GM23338 (cell line): ENCODE measurements at regions not wholly inside any gene's neighbourhood (a gene's known extent, or its start where the extent isn't known, plus 50 kb on each side); places are given as distances from the start of the nearest gene placed in this dataset.

Source experiments
- CREB1 ChIP-seq: fragments of 250-450 bp; sonication (Bioruptor Pico); IDR thresholded peaks from 2 replicates; pipeline ENCODE4 v1.5.0; 2020; ENCODE audit warnings: low read depth, mild to moderate bottlenecking, moderate library complexity
- CTCF ChIP-seq, 2 experiments: fragments of 200-600 bp in 1 of 2; sonication (generic) in 1 of 2; conservative IDR thresholded peaks; 2 replicates each; pipeline versions ENCODE4 v1.5.1 to v1.6.1; 2016 to 2017; ENCODE audit warnings: antibody characterized with exemption in 2 of 2, low read depth in 2 of 2, mild to moderate bottlenecking in 2 of 2, moderate library complexity in 1 of 2
- EZH2 ChIP-seq: fragments of 200-600 bp; sonication (generic); IDR thresholded peaks from one replicate; pipeline ENCODE4 v1.8.0; 2017; ENCODE audit warnings: antibody characterized with exemption, mild to moderate bottlenecking, low read depth; ENCODE audit not compliant: unreplicated experiment
- JUNB ChIP-seq: IDR thresholded peaks from one replicate; pipeline ENCODE4 v1.6.1; 2016; ENCODE audit warnings: antibody characterized with exemption; ENCODE audit not compliant: unreplicated experiment

GRCh38 chr12:78271546-78271945 lies 440.9 kb downstream of the NAV3 start:
- TF ChIP-seq CTCF (conservative IDR thresholded peaks at IDR 0.05; ENCODE audit: low read depth in 2 of 2) (no peak), JUNB (no peak), EZH2 (no peak), CREB1 (no peak)
